ENCODE measurements at regions not wholly inside any gene's neighbourhood (a gene's known extent, or its start where the extent isn't known, plus 50 kb on each side); places are given as distances from the start of the nearest gene placed in this dataset.

GRCh38 chr18:54769526-54770464 is 58.5 kb upstream of the RAB27B start:
- DNase-seq = no peak

GRCh38 chr18:54772056-54772455 is 56.2 kb upstream of the RAB27B start:
- no peak for DNase-seq

- DNase-seq = no peak
Measured at GRCh38 chr18:54774423-54774822, 53.9 kb upstream of the RAB27B start.

- no peak for DNase-seq
Measured at GRCh38 chr18:54774981-54775665, 53.2 kb upstream of the RAB27B start.

GRCh38 chr18:54775686-54776085 is 52.6 kb upstream of the RAB27B start:
- DNase-seq = no peak

- DNase-seq = no peak
Measured at GRCh38 chr18:54776282-54776977, 51.8 kb upstream of the RAB27B start.

GRCh38 chr18:54777118-54777791 is 51.0 kb upstream of the RAB27B start:
- DNase-seq = no peak

- no peak for DNase-seq
Measured at GRCh38 chr18:54777989-54778388, 50.3 kb upstream of the RAB27B start.
